GM23338 (cell line): ENCODE measurements at regions not wholly inside any gene's neighbourhood (a gene's known extent, or its start where the extent isn't known, plus 50 kb on each side); places are given as distances from the start of the nearest gene placed in this dataset.

ENCODE experiments used
- CREB1 ChIP-seq: fragments of 250-450 bp; sonication (Bioruptor Pico); IDR thresholded peaks from 2 replicates; pipeline ENCODE4 v1.5.0; 2020; ENCODE audit warnings: low read depth, mild to moderate bottlenecking, moderate library complexity
- CTCF ChIP-seq, 2 experiments: fragments of 200-600 bp in 1 of 2; sonication (generic) in 1 of 2; conservative IDR thresholded peaks; 2 replicates each; pipeline versions ENCODE4 v1.5.1 to v1.6.1; 2016 to 2017; ENCODE audit warnings: antibody characterized with exemption in 2 of 2, low read depth in 2 of 2, mild to moderate bottlenecking in 2 of 2, moderate library complexity in 1 of 2
- EZH2 ChIP-seq: fragments of 200-600 bp; sonication (generic); IDR thresholded peaks from one replicate; pipeline ENCODE4 v1.8.0; 2017; ENCODE audit warnings: antibody characterized with exemption, mild to moderate bottlenecking, low read depth; ENCODE audit not compliant: unreplicated experiment
- EZH2phosphoT487 ChIP-seq: fragments of 200-600 bp; sonication (generic); IDR thresholded peaks from one replicate; pipeline ENCODE4 v1.8.1; 2018; ENCODE audit warnings: antibody characterized with exemption; ENCODE audit not compliant: unreplicated experiment
- JUNB ChIP-seq: IDR thresholded peaks from one replicate; pipeline ENCODE4 v1.6.1; 2016; ENCODE audit warnings: antibody characterized with exemption; ENCODE audit not compliant: unreplicated experiment
- POLR2AphosphoS5 ChIP-seq: IDR thresholded peaks from 2 replicates; pipeline ENCODE4 v1.6.1; 2016; ENCODE audit warnings: antibody characterized with exemption, low read depth
- REST ChIP-seq: IDR thresholded peaks from one replicate; pipeline ENCODE4 v1.6.1; 2018; ENCODE audit warnings: antibody characterized with exemption; ENCODE audit not compliant: unreplicated experiment
- STAT1 ChIP-seq: IDR thresholded peaks from one replicate; pipeline ENCODE4 v1.6.1; 2016; ENCODE audit warnings: antibody characterized with exemption; ENCODE audit not compliant: unreplicated experiment

GRCh38 chr21:31502537-31503143 lies 156.9 kb upstream of the SOD1 start:
- no peak for TF ChIP-seq CTCF (conservative IDR thresholded peaks at IDR 0.05; ENCODE audit: low read depth in 2 of 2)
- TF ChIP-seq REST = no peak
- TF ChIP-seq POLR2AphosphoS5 = no peak
- TF ChIP-seq EZH2 = no peak
- TF ChIP-seq EZH2phosphoT487 = no peak
- no peak for TF ChIP-seq CREB1 (CRISPR knock-in tag)
- no peak for TF ChIP-seq STAT1
- no peak for TF ChIP-seq JUNB
